ENCODE measurements at regions not wholly inside any gene's neighbourhood (a gene's known extent, or its start where the extent isn't known, plus 50 kb on each side); places are given as distances from the start of the nearest gene placed in this dataset.

DNA sequence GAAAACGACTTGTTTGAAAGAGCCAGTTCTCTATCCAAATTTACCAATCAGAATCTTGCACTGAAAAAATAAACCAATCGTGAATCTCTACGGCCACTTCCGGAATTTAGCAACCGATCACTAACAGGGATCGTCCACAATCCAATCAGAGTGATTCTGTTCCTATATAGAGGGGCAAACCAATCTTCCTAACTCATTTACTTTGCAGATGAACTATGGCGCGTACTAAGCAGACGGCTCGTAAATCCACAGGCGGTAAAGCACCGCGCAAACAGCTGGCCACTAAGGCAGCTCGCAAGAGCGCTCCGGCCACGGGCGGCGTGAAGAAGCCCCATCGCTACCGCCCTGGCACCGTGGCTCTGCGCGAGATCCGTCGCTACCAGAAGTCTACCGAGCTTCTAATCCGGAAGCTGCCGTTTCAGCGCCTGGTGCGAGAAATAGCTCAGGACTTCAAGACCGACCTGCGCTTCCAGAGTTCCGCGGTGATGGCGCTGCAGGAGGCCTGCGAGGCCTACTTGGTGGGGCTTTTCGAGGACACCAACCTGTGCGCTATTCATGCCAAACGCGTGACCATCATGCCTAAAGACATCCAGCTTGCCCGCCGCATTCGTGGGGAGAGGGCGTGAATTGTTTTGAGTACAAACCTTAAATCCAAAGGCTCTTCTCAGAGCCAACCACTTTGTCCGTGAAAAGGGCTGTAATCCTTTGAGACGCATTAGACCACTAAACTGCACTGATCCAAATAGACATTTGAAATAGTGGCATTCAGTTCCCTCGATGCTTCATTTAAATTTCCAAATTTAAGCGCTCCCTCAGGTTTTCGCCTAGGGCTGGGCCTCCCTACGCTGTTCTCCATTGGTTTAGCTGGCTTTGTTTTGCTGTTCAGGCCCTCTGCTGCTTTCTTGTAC lies 138.0 kb downstream of the HFE start:
- Histone ChIP-seq H3K4me2 (ENCODE audit: low read depth, low read length, poor library complexity, severe bottlenecking) (peak overlapping the region; percentile 85), H3K4me1 (ENCODE audit: insufficient read depth, low read length, poor library complexity, severe bottlenecking) (peaks cover 48% of the 10 kb centered on the region), H3K9me2 (replicated peaks; ENCODE audit: low read depth, low read length) (no peaks in the 10 kb centered on the region), H3K27me3 (ENCODE audit: insufficient read depth, low read length, poor library complexity, severe bottlenecking) (no peaks in the 10 kb centered on the region), H4K20me1 (ENCODE audit: insufficient read depth, low read length, poor library complexity, severe bottlenecking) (no peaks in the 10 kb centered on the region), H3K9ac (ENCODE audit: low read depth, low read length, poor library complexity, severe bottlenecking) (peak overlapping the region; percentile 98), H3K36me3 (ENCODE audit: insufficient read depth, low read length) (no peaks in the 10 kb centered on the region), H3K4me3 (ENCODE audit: low read length, poor library complexity, severe bottlenecking) (peak overlapping the region; percentile 77), H3K9me3 (ENCODE audit: insufficient read depth, low read depth, low read length) (no peaks in the 10 kb centered on the region), H3K79me2 (ENCODE audit: insufficient read depth, low read length) (peaks cover 17% of the 10 kb centered on the region), H2AFZ (ENCODE audit: low read length) (no peak overlapping the region), H3F3A (ENCODE audit: low read depth) (no peaks in the 10 kb centered on the region; the same call in none of the 2 replicates)
- no peak for TF ChIP-seq EZH2phosphoT487 (IDR thresholded peaks at IDR 0.05; ENCODE audit: borderline replicate concordance)
- TF ChIP-seq, protein P1, sequence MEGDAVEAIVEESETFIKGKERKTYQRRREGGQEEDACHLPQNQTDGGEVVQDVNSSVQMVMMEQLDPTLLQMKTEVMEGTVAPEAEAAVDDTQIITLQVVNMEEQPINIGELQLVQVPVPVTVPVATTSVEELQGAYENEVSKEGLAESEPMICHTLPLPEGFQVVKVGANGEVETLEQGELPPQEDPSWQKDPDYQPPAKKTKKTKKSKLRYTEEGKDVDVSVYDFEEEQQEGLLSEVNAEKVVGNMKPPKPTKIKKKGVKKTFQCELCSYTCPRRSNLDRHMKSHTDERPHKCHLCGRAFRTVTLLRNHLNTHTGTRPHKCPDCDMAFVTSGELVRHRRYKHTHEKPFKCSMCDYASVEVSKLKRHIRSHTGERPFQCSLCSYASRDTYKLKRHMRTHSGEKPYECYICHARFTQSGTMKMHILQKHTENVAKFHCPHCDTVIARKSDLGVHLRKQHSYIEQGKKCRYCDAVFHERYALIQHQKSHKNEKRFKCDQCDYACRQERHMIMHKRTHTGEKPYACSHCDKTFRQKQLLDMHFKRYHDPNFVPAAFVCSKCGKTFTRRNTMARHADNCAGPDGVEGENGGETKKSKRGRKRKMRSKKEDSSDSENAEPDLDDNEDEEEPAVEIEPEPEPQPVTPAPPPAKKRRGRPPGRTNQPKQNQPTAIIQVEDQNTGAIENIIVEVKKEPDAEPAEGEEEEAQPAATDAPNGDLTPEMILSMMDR (conservative IDR thresholded peaks at IDR 0.05; ENCODE audit: low read length): no peak

DNA sequence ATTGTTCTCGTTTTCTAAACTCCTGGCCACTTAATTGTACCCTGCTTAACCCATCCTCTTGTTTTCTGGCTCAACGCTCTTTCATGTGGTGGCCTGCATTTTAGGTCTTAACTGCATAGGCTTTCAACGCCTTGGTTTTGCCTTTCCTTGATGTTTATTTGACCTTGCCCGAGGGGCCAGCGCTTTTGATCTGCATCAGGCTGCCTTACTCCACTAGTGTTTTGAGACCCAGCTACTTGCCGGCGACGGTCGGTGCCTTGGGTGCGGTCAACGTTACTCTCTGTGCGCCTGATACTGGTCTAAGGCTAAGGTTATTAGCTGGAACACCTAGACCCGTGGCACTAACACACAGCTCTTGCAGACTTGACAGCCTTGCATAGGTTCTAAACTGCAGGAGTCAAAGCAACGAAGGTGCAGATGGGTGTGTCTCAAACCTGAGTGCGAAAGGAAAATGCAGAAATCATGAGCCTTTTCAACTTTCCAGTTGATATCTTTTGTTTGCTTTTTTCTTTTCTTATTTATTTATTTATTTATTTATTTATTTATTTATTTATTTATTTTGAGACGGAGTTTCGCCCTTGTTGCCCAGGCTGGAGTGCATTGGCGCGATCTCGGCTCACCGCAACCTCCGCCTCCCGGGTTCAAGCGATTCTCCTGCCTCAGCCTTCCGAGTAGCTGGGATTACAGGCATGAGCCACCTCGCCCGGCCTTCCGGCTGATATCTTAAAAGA lies 138.8 kb downstream of the HFE start:
- TF ChIP-seq EZH2phosphoT487 (IDR thresholded peaks at IDR 0.05; ENCODE audit: borderline replicate concordance): no peak
- TF ChIP-seq, protein P1 (conservative IDR thresholded peaks at IDR 0.05; ENCODE audit: low read length): no peak
- no peaks in the 10 kb centered on the region; the same call in none of the 2 replicates for H3F3A ChIP-seq (ENCODE audit: low read depth)
- H3K9me2 ChIP-seq (replicated peaks; ENCODE audit: low read depth, low read length): no peaks in the 10 kb centered on the region
- no peak overlapping the region for H2AFZ ChIP-seq (ENCODE audit: low read length)
- peak overlapping the region; percentile 85 for H3K4me2 ChIP-seq (ENCODE audit: low read depth, low read length, poor library complexity, severe bottlenecking)
- H4K20me1 ChIP-seq (ENCODE audit: insufficient read depth, low read length, poor library complexity, severe bottlenecking): no peaks in the 10 kb centered on the region
- H3K27me3 ChIP-seq (ENCODE audit: insufficient read depth, low read length, poor library complexity, severe bottlenecking): no peaks in the 10 kb centered on the region
- no peaks in the 10 kb centered on the region for H3K36me3 ChIP-seq (ENCODE audit: insufficient read depth, low read length)
- no peaks in the 10 kb centered on the region for H3K9me3 ChIP-seq (ENCODE audit: insufficient read depth, low read depth, low read length)
- peaks cover 17% of the 10 kb centered on the region for H3K79me2 ChIP-seq (ENCODE audit: insufficient read depth, low read length)
- H3K9ac ChIP-seq (ENCODE audit: low read depth, low read length, poor library complexity, severe bottlenecking): peak overlapping the region; percentile 98
- H3K4me3 ChIP-seq (ENCODE audit: low read length, poor library complexity, severe bottlenecking): peak overlapping the region; percentile 77
- peaks cover 43% of the 10 kb centered on the region for H3K4me1 ChIP-seq (ENCODE audit: insufficient read depth, low read length, poor library complexity, severe bottlenecking)

DNA sequence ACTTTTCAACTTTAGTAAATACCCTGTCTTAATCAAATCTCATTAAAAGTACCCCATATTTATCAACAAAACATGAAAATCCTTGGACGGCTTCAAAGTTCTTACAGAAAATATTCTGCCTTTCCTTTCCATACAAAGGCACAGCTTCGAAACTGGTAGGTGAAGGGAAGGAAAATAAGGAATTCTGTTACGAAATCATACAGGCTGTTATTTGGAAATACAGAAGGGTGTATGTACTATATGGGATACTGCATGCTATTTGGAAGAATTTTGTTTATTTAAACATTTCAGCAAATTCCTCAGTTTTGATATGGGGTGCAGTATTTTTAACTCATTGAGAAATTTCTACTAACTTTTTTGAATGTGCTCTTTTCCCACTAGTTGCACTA lies 138.4 kb upstream of the BTN3A2 start:
- no peaks in the 10 kb centered on the region for H3K27me3 ChIP-seq (ENCODE audit: insufficient read depth, low read length, poor library complexity, severe bottlenecking)
- no peaks in the 10 kb centered on the region for H3K36me3 ChIP-seq (ENCODE audit: insufficient read depth, low read length)
- no peaks in the 10 kb centered on the region for H3K9me2 ChIP-seq (replicated peaks; ENCODE audit: low read depth, low read length)
- no peaks in the 10 kb centered on the region; the same call in 1 of the 2 replicates for H3F3A ChIP-seq (ENCODE audit: low read depth)
- peaks cover 17% of the 10 kb centered on the region for H3K79me2 ChIP-seq (ENCODE audit: insufficient read depth, low read length)
- no peaks in the 10 kb centered on the region for H3K9me3 ChIP-seq (ENCODE audit: insufficient read depth, low read depth, low read length)
- H4K20me1 ChIP-seq (ENCODE audit: insufficient read depth, low read length, poor library complexity, severe bottlenecking): no peaks in the 10 kb centered on the region
- H3K4me3 ChIP-seq (ENCODE audit: low read length, poor library complexity, severe bottlenecking): no peak overlapping the region
- H3K4me1 ChIP-seq (ENCODE audit: insufficient read depth, low read length, poor library complexity, severe bottlenecking): peaks cover 43% of the 10 kb centered on the region
- H3K4me2 ChIP-seq (ENCODE audit: low read depth, low read length, poor library complexity, severe bottlenecking): peak overlapping the region; percentile 2
- H2AFZ ChIP-seq (ENCODE audit: low read length): no peak overlapping the region
- peak overlapping the region; percentile 47 for H3K9ac ChIP-seq (ENCODE audit: low read depth, low read length, poor library complexity, severe bottlenecking)
- TF ChIP-seq EZH2phosphoT487 (IDR thresholded peaks at IDR 0.05; ENCODE audit: borderline replicate concordance): no peak
- TF ChIP-seq, protein P1 (conservative IDR thresholded peaks at IDR 0.05; ENCODE audit: low read length): no peak
